Endothelial cell of umbilical vein (primary cell): ENCODE measurements at regions not wholly inside any gene's neighbourhood (a gene's known extent, or its start where the extent isn't known, plus 50 kb on each side); places are given as distances from the start of the nearest gene placed in this dataset.
A peak's percentile ranks its signal among the peaks of the same experiment; 100 is the strongest.

ENCODE experiments used
- BruUV-seq: library from RNA; stranded (reverse); fragments of 400-500 nt; replicated peaks from 2 replicates; lab custom pipeline; 2021; lab: Mats Ljungman, UMichigan
- CTCF ChIA-PET: fragments of 300-600, 350-600 bp; sonication (Branson Sonifier 250); formaldehyde crosslinking; loops from one replicate; lab custom pipeline; 2021; ENCODE audit warnings: antibody characterized with exemption, inconsistent platforms; lab: Charles Lee
- POLR2A ChIA-PET: fragments of 300-600, 350-600 bp; sonication (Branson Sonifier 250); formaldehyde crosslinking; loops from one replicate; lab custom pipeline; 2021; ENCODE audit warnings: antibody characterized with exemption, inconsistent platforms; lab: Charles Lee
- DNase-seq: peaks from one replicate; pipeline ENCODE4 v3.0.0-alpha.2; 2011; ENCODE audit warnings: low read depth, low spot score
- FAIRE-seq: peaks from 2 replicates; lab custom pipeline; 2011; peaks lifted over from hg19 to GRCh38; lab: Jason Lieb, UNC
- H2AFZ ChIP-seq: 2 replicates; pipeline ENCODE4 v1.6.0; 2012; ENCODE audit warnings: low read depth, low read length, control low read depth, inconsistent platforms
- H3K27ac ChIP-seq: 2 replicates; pipeline ENCODE4 v1.5.1; 2011; ENCODE audit warnings: low read depth, mild to moderate bottlenecking, control low read depth, low read length, moderate library complexity; ENCODE audit not compliant: insufficient read depth
- H3K27me3 ChIP-seq, 2 experiments: 2 replicates each; pipeline versions ENCODE4 v1.6.0 to v1.6.1; 2011; ENCODE audit warnings: low read length in 2 of 2, mixed read lengths in 1 of 2; ENCODE audit not compliant: control insufficient read depth in 2 of 2, insufficient read depth in 2 of 2
- H3K36me3 ChIP-seq, 2 experiments: 2 replicates in 1 of 2; 3 replicates in 1 of 2; pipeline ENCODE4 v1.5.1; 2011; ENCODE audit warnings: low read length in 2 of 2, mild to moderate bottlenecking in 1 of 2, moderate library complexity in 1 of 2; ENCODE audit not compliant: control insufficient read depth in 2 of 2, insufficient read depth in 2 of 2; ENCODE audit errors: extremely low read depth in 1 of 2
- H3K4me1 ChIP-seq: 3 replicates; pipeline ENCODE4 v1.5.1; 2011; ENCODE audit warnings: mild to moderate bottlenecking, low read length; ENCODE audit not compliant: control insufficient read depth, insufficient read depth; ENCODE audit errors: extremely low read depth
- H3K4me2 ChIP-seq: 2 replicates; pipeline ENCODE4 v1.6.1; 2011; ENCODE audit warnings: low read length, control low read depth, mixed read lengths; ENCODE audit not compliant: insufficient read depth
- H3K4me3 ChIP-seq, 3 experiments: fragments of 200-600 bp in 1 of 3; sonication (generic), shearing (Covaris generic) in 1 of 3; replicated peaks in 1 of 3; 2 replicates each; pipeline ENCODE4 v1.5.1; 2011 to 2016; ENCODE audit warnings: control low read depth in 3 of 3, low read length in 3 of 3, mild to moderate bottlenecking in 2 of 3, inconsistent platforms in 1 of 3, low read depth in 1 of 3, moderate library complexity in 1 of 3; ENCODE audit not compliant: insufficient read depth in 1 of 3
- H3K79me2 ChIP-seq: 2 replicates; pipeline ENCODE4 v1.6.0; 2012; ENCODE audit warnings: low read length, inconsistent platforms; ENCODE audit not compliant: control insufficient read depth, insufficient read depth
- H3K9ac ChIP-seq: replicated peaks from 2 replicates; pipeline ENCODE3; 2011; ENCODE audit warnings: low read length, control low read depth; ENCODE audit not compliant: insufficient read depth; ENCODE audit errors: extremely low read depth
- H3K9me1 ChIP-seq: replicated peaks from 3 replicates; pipeline ENCODE4 v1.6.0; 2011; ENCODE audit warnings: mild to moderate bottlenecking, low read length; ENCODE audit not compliant: control insufficient read depth, insufficient read depth; ENCODE audit errors: extremely low read depth
- H3K9me3 ChIP-seq: replicated peaks from 2 replicates; pipeline ENCODE4 v1.5.1; 2012; ENCODE audit warnings: low read length, inconsistent platforms; ENCODE audit not compliant: control insufficient read depth, insufficient read depth
- H4K20me1 ChIP-seq: replicated peaks from 2 replicates; pipeline ENCODE3; 2011; ENCODE audit warnings: mild to moderate bottlenecking, low read length; ENCODE audit not compliant: control insufficient read depth, insufficient read depth; ENCODE audit errors: extremely low read depth
- CTCF ChIP-seq, 2 donors: IDR thresholded peaks; 1 replicate in 1 of 2; 2 replicates in 1 of 2; pipeline ENCODE4 v1.5.1; 2011; ENCODE audit warnings: low read length in 2 of 2, mild to moderate bottlenecking in 2 of 2, moderate library complexity in 2 of 2, control low read depth in 1 of 2, inconsistent platforms in 1 of 2, low read depth in 1 of 2; ENCODE audit not compliant: insufficient read depth in 1 of 2; ENCODE audit errors: extremely low read depth in 1 of 2
- EZH2 ChIP-seq: IDR thresholded peaks from 2 replicates; pipeline ENCODE4 v1.6.1; 2012; ENCODE audit warnings: borderline replicate concordance, low read depth, mild to moderate bottlenecking, moderate library complexity, low read length, inconsistent platforms; ENCODE audit not compliant: severe bottlenecking
- FOS ChIP-seq: IDR thresholded peaks from 2 replicates; pipeline ENCODE4 v1.6.1; 2011; ENCODE audit warnings: mild to moderate bottlenecking, low read length, moderate library complexity, borderline replicate concordance; ENCODE audit not compliant: insufficient read depth
- GATA2 ChIP-seq: IDR thresholded peaks from 2 replicates; pipeline ENCODE4 v1.7.0; 2011; ENCODE audit warnings: low read depth, mild to moderate bottlenecking, moderate library complexity, mixed read lengths, low read length; ENCODE audit not compliant: insufficient read length, insufficient read depth
- JUN ChIP-seq: IDR thresholded peaks from 2 replicates; pipeline ENCODE4 v1.6.1; 2011; ENCODE audit warnings: borderline replicate concordance, low read depth; ENCODE audit not compliant: insufficient read length, insufficient read depth
- MAX ChIP-seq: IDR thresholded peaks from 2 replicates; pipeline ENCODE4 v1.6.1; 2011; ENCODE audit not compliant: insufficient read depth, insufficient read length
- MYC ChIP-seq: IDR thresholded peaks from one replicate; pipeline ENCODE4 v1.6.1; 2011; ENCODE audit warnings: mild to moderate bottlenecking, low read depth, low read length
- POLR2A ChIP-seq: IDR thresholded peaks from 2 replicates; pipeline ENCODE4 v1.6.1; 2012; ENCODE audit warnings: low read depth, mild to moderate bottlenecking, control low read depth, low read length
- POLR2AphosphoS5 ChIP-seq: IDR thresholded peaks from 2 replicates; pipeline ENCODE4 v1.6.1; 2012; ENCODE audit warnings: low read depth, mild to moderate bottlenecking, control low read depth, low read length, moderate library complexity; ENCODE audit not compliant: insufficient read depth
- dilution Hi-C: fragments of 300-500 bp; cut with MboI; formaldehyde crosslinking; loops from one replicate; pipeline ENCODE4 v1.15.0; 2019; ENCODE audit warnings: low sequenced_read_pairs; ENCODE audit not compliant: extremely low pct_ligation_motif_present
- intact Hi-C: fragments of 100-400 bp; cut with micrococcal nuclease; formaldehyde crosslinking; loops from one replicate; pipeline ENCODE4 v1.10.0; 2022

GRCh38 chr6:74137911-74138310 lies 441.9 kb downstream of the CD109 start:
- H2AFZ ChIP-seq = peak overlapping the region; percentile 73
- DNase-seq = peak; percentile 98
- peak; percentile 79 for TF ChIP-seq MAX
- TF ChIP-seq CTCF (IDR thresholded peaks at IDR 0.05; ENCODE audit: extremely low read depth in 1 of 2, insufficient read depth in 1 of 2, low read depth in 1 of 2, low read length in 2 of 2) = no peak
- peak; percentile 69 for TF ChIP-seq POLR2AphosphoS5
- TF ChIP-seq MYC = no peak
- peak; percentile 76 for TF ChIP-seq GATA2
- no peak for TF ChIP-seq FOS
- TF ChIP-seq POLR2A = no peak
- peak; percentile 84 for TF ChIP-seq JUN
- TF ChIP-seq EZH2 = no peak
- BruUV-seq = no TSS peak
- no peak overlapping the region for H3K4me3 ChIP-seq
- intact Hi-C loops (loop anchor here (2.0 to 5.0 kb wide), 4 partner anchors 114 to 1069 kb away; partner anchors contain the start of gene COL12A1), dilution Hi-C loops (no loop called here)
- no peaks in the 10 kb centered on the region for H3K36me3 ChIP-seq
- H3K4me2 ChIP-seq = peak overlapping the region; percentile 75
- H3K79me2 ChIP-seq = no peaks in the 10 kb centered on the region
- H3K9me1 ChIP-seq = no peaks in the 10 kb centered on the region
- H3K9me3 ChIP-seq = no peaks in the 10 kb centered on the region
- peak overlapping the region; percentile 54 for H3K9ac ChIP-seq
- H3K27me3 ChIP-seq = no peaks in the 10 kb centered on the region
- H4K20me1 ChIP-seq = no peaks in the 10 kb centered on the region
- FAIRE-seq = peak; percentile 96
- peaks cover 26% of the 10 kb centered on the region for H3K4me1 ChIP-seq
- ChIA-PET CTCF (interaction anchor here (1.9 kb wide), 1 partner anchor 1071 kb away, joined by 6 read pairs; no protein-coding TSS in a partner anchor), POLR2A (no interaction called here)
- peak overlapping the region; percentile 72 for H3K27ac ChIP-seq
